ENCODE measurements at regions not wholly inside any gene's neighbourhood (a gene's known extent, or its start where the extent isn't known, plus 50 kb on each side); places are given as distances from the start of the nearest gene placed in this dataset.

DNA sequence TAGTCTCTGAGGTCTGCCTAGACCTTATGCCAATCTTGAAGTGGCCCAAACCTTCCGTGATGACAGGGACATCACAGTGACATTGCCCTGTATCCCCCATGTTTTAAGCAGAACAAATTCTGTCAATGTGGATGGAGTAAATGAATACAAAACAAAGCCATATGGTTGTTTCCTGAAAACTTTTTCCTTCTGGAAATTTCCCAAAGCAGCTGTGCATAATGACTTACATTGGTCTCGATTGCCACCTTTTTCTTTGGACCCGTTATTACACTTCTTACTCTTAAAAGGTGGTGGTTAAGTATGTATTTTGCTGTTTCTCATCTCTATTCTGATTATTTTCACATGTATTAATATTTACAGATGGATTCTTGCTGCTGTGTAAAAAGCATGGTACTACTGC lies 411.2 kb upstream of the KLF6 start:
- TF ChIP-seq, protein P1, sequence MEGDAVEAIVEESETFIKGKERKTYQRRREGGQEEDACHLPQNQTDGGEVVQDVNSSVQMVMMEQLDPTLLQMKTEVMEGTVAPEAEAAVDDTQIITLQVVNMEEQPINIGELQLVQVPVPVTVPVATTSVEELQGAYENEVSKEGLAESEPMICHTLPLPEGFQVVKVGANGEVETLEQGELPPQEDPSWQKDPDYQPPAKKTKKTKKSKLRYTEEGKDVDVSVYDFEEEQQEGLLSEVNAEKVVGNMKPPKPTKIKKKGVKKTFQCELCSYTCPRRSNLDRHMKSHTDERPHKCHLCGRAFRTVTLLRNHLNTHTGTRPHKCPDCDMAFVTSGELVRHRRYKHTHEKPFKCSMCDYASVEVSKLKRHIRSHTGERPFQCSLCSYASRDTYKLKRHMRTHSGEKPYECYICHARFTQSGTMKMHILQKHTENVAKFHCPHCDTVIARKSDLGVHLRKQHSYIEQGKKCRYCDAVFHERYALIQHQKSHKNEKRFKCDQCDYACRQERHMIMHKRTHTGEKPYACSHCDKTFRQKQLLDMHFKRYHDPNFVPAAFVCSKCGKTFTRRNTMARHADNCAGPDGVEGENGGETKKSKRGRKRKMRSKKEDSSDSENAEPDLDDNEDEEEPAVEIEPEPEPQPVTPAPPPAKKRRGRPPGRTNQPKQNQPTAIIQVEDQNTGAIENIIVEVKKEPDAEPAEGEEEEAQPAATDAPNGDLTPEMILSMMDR (conservative IDR thresholded peaks at IDR 0.05; ENCODE audit: low read depth, low read length): no peak
- no peak for TF ChIP-seq EZH2 (IDR thresholded peaks at IDR 0.05; ENCODE audit: low read length, unreplicated experiment)

All from PC-3 (cell line).